PC-9 (cell line): ENCODE measurements at regions not wholly inside any gene's neighbourhood (a gene's known extent, or its start where the extent isn't known, plus 50 kb on each side); places are given as distances from the start of the nearest gene placed in this dataset.

ENCODE experiments used
- BruUV-seq: library from RNA; stranded (reverse); fragments of 400-500 nt; replicated peaks from 2 replicates; lab custom pipeline; 2021; lab: Mats Ljungman, UMichigan
- CTCF ChIA-PET: fragments of 300-600 bp; sonication (Branson Sonifier 250); formaldehyde crosslinking; loops from one replicate; lab custom pipeline; 2022; ENCODE audit warnings: antibody characterized with exemption; lab: Charles Lee
- POLR2A ChIA-PET: fragments of 300-600 bp; sonication (Branson Sonifier 250); formaldehyde crosslinking; loops from one replicate; lab custom pipeline; 2022; ENCODE audit warnings: antibody characterized with exemption; ENCODE audit not compliant: unreplicated experiment; lab: Charles Lee
- DNase-seq, 2 experiments: peaks; one replicate each; pipeline versions ENCODE4 v3.0.0 to v3.0.0-alpha.2; 2015 to 2022; ENCODE audit warnings: mixed read lengths in 1 of 2
- H2AFZ ChIP-seq: fragments of 200-600 bp; sonication (generic); 2 replicates; pipeline ENCODE4 v1.8.1; 2017; ENCODE audit warnings: antibody characterized with exemption
- H3F3A ChIP-seq: fragments of 200-600 bp; sonication (generic); 2 replicates; pipeline ENCODE4 v1.8.1; 2017; ENCODE audit warnings: antibody characterized with exemption, mild to moderate bottlenecking, low read depth; ENCODE audit not compliant: insufficient read depth
- H3K27ac ChIP-seq: fragments of 200-600 bp; sonication (generic); 2 replicates; pipeline ENCODE4 v1.6.1; 2016; ENCODE audit warnings: mixed run types
- H3K27me3 ChIP-seq: fragments of 200-600 bp; sonication (generic); 2 replicates; pipeline ENCODE4 v1.6.1; 2016; ENCODE audit warnings: low read depth, mixed run types; ENCODE audit not compliant: insufficient read depth
- H3K36me3 ChIP-seq: fragments of 200-600 bp; sonication (generic); 2 replicates; pipeline ENCODE4 v1.6.1; 2016; ENCODE audit warnings: low read depth, mixed run types
- H3K4me1 ChIP-seq: fragments of 200-600 bp; sonication (generic); replicated peaks from 2 replicates; pipeline ENCODE4 v1.6.1; 2016; ENCODE audit warnings: mixed run types; ENCODE audit not compliant: insufficient read depth
- H3K4me2 ChIP-seq: fragments of 200-600 bp; sonication (generic); 2 replicates; pipeline ENCODE4 v1.6.1; 2017; ENCODE audit warnings: mixed run types
- H3K4me3 ChIP-seq: fragments of 200-600 bp; sonication (generic); 2 replicates; pipeline ENCODE4 v1.6.1; 2016; ENCODE audit warnings: mixed run types
- H3K79me2 ChIP-seq: fragments of 200-600 bp; sonication (generic); 2 replicates; pipeline ENCODE4 v1.6.1; 2017; ENCODE audit warnings: low read depth, mixed run types
- H3K9me2 ChIP-seq: fragments of 200-600 bp; sonication (generic); 2 replicates; pipeline ENCODE4 v1.8.1; 2017; ENCODE audit warnings: mild to moderate bottlenecking; ENCODE audit not compliant: insufficient read depth
- H3K9me3 ChIP-seq: fragments of 200-600 bp; sonication (generic); 2 replicates; pipeline ENCODE4 v1.8.1; 2016; ENCODE audit warnings: low read depth; ENCODE audit not compliant: insufficient read depth
- H4K20me1 ChIP-seq: fragments of 200-600 bp; sonication (generic); 2 replicates; pipeline ENCODE4 v1.8.1; 2017; ENCODE audit not compliant: insufficient read depth
- EZH2 ChIP-seq: fragments of 200-600 bp; sonication (generic); IDR thresholded peaks from 2 replicates; pipeline ENCODE4 v1.8.0; 2017; ENCODE audit warnings: antibody characterized with exemption, low read depth
- intact Hi-C: fragments of 100-400 bp; cut with micrococcal nuclease; formaldehyde crosslinking; loops from one replicate; pipeline ENCODE4 v1.10.0; 2022; ENCODE audit not compliant: unreplicated experiment
- TF ChIP-seq, protein P1 (sequence below): fragments of 200-600 bp; sonication (generic); conservative IDR thresholded peaks from 2 replicates; pipeline ENCODE4 v1.6.1; 2017; ENCODE audit warnings: mixed run types, antibody characterized with exemption, mild to moderate bottlenecking, moderate library complexity

GRCh38 chr20:54362283-54362682 is 113.1 kb upstream of the DOK5 start:
- Histone ChIP-seq H3F3A (no peaks in the 10 kb centered on the region; the same call in 1 of the 2 replicates), H2AFZ (no peak overlapping the region), H3K4me1 (no peaks in the 10 kb centered on the region), H4K20me1 (no peaks in the 10 kb centered on the region), H3K27ac (no peak overlapping the region), H3K4me3 (no peak overlapping the region), H3K36me3 (no peaks in the 10 kb centered on the region), H3K9me3 (no peaks in the 10 kb centered on the region), H3K79me2 (no peaks in the 10 kb centered on the region), H3K27me3 (no peaks in the 10 kb centered on the region), H3K9me2 (no peaks in the 10 kb centered on the region), H3K4me2 (no peak overlapping the region)
- intact Hi-C loops, result no loop called here
- no TSS peak for BruUV-seq
- CTCF ChIA-PET, result no interaction called here
- no peak for TF ChIP-seq EZH2
- TF ChIP-seq, protein P1, sequence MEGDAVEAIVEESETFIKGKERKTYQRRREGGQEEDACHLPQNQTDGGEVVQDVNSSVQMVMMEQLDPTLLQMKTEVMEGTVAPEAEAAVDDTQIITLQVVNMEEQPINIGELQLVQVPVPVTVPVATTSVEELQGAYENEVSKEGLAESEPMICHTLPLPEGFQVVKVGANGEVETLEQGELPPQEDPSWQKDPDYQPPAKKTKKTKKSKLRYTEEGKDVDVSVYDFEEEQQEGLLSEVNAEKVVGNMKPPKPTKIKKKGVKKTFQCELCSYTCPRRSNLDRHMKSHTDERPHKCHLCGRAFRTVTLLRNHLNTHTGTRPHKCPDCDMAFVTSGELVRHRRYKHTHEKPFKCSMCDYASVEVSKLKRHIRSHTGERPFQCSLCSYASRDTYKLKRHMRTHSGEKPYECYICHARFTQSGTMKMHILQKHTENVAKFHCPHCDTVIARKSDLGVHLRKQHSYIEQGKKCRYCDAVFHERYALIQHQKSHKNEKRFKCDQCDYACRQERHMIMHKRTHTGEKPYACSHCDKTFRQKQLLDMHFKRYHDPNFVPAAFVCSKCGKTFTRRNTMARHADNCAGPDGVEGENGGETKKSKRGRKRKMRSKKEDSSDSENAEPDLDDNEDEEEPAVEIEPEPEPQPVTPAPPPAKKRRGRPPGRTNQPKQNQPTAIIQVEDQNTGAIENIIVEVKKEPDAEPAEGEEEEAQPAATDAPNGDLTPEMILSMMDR, result no peak
- no peak for DNase-seq
- POLR2A ChIA-PET, result no interaction called here

GRCh38 chr20:54364365-54364764 is 111.0 kb upstream of the DOK5 start:
- H3K4me2 ChIP-seq, result no peak overlapping the region
- no peaks in the 10 kb centered on the region for H3K36me3 ChIP-seq
- no peaks in the 10 kb centered on the region for H3K27me3 ChIP-seq
- no peaks in the 10 kb centered on the region for H3K9me3 ChIP-seq
- no peak overlapping the region for H3K4me3 ChIP-seq
- TF ChIP-seq EZH2, result no peak
- H3K27ac ChIP-seq, result no peak overlapping the region
- POLR2A ChIA-PET, result no interaction called here
- no TSS peak for BruUV-seq
- DNase-seq, result no peak
- H3K4me1 ChIP-seq, result no peaks in the 10 kb centered on the region
- no peaks in the 10 kb centered on the region for H4K20me1 ChIP-seq
- no peaks in the 10 kb centered on the region; the same call in 1 of the 2 replicates for H3F3A ChIP-seq
- intact Hi-C loops, result no loop called here
- H3K79me2 ChIP-seq, result no peaks in the 10 kb centered on the region
- H2AFZ ChIP-seq, result no peak overlapping the region
- CTCF ChIA-PET, result no interaction called here
- no peaks in the 10 kb centered on the region for H3K9me2 ChIP-seq

- Histone ChIP-seq H3K4me2 (no peak overlapping the region), H3K9me2 (no peaks in the 10 kb centered on the region), H3K4me3 (no peak overlapping the region), H3K79me2 (no peaks in the 10 kb centered on the region), H4K20me1 (no peaks in the 10 kb centered on the region), H3K27ac (no peak overlapping the region), H3K4me1 (no peaks in the 10 kb centered on the region), H2AFZ (no peak overlapping the region), H3K9me3 (no peaks in the 10 kb centered on the region), H3K36me3 (no peaks in the 10 kb centered on the region), H3F3A (no peaks in the 10 kb centered on the region; the same call in 1 of the 2 replicates), H3K27me3 (no peaks in the 10 kb centered on the region)
- TF ChIP-seq EZH2, result no peak
- TF ChIP-seq, protein P1, result no peak
- DNase-seq, result no peak
- ChIA-PET POLR2A (no interaction called here), CTCF (no interaction called here)
- intact Hi-C loops, result no loop called here
- no TSS peak for BruUV-seq
Observed at GRCh38 chr20:54364919-54365318, 110.5 kb upstream of the DOK5 start.
